Fibroblast of lung (primary cell): ENCODE measurements at regions not wholly inside any gene's neighbourhood (a gene's known extent, or its start where the extent isn't known, plus 50 kb on each side); places are given as distances from the start of the nearest gene placed in this dataset.

Experiments used
- CTCF ChIP-seq, 2 donors: IDR thresholded peaks in 1 of 2; conservative IDR thresholded peaks in 1 of 2; 1 replicate in 1 of 2; 2 replicates in 1 of 2; pipeline ENCODE4 v1.5.1; 2011 to 2012; ENCODE audit warnings: low read length in 2 of 2, control low read depth in 1 of 2, inconsistent platforms in 1 of 2, low read depth in 1 of 2, mild to moderate bottlenecking in 1 of 2
- EZH2 ChIP-seq: IDR thresholded peaks from 2 replicates; pipeline ENCODE4 v1.5.1; 2012; ENCODE audit warnings: low read length, control low read depth, mild to moderate bottlenecking; ENCODE audit errors: missing control alignments

GRCh38 chr1:222225316-222225691 lies 322.6 kb downstream of the HHIPL2 start:
- no peak for TF ChIP-seq EZH2
- no peak for TF ChIP-seq CTCF (conservative IDR thresholded peaks at IDR 0.05 in 1 of 2, IDR thresholded peaks at IDR 0.05 in 1 of 2; ENCODE audit: low read depth in 1 of 2, low read length in 2 of 2)
